Activated CD8-positive, alpha-beta memory T cell treated with anti-CD3 and anti-CD28 coated beads, Interleukin-2, amount 50 U/mL, for 48 hours (primary cell): ENCODE measurements at regions not wholly inside any gene's neighbourhood (a gene's known extent, or its start where the extent isn't known, plus 50 kb on each side); places are given as distances from the start of the nearest gene placed in this dataset.
"Not testable (repeated sequence)": the region's sequence is repeated elsewhere in the genome, so short reads cannot be mapped to it uniquely, and the experiment has no call there.

Experiments
- DNase-seq: peaks from one replicate; pipeline ENCODE4 v3.0.0-alpha.2; 2020

GRCh38 chr7:118843456-118843855 is 619.0 kb downstream of the ANKRD7 start:
- DNase-seq = no peak

- DNase-seq = no peak
Observed at GRCh38 chr7:118844748-118845147, 620.2 kb downstream of the ANKRD7 start.

GRCh38 chr7:118845791-118846190 is 621.3 kb downstream of the ANKRD7 start:
- no peak for DNase-seq

- DNase-seq = no peak
Observed at GRCh38 chr7:118846977-118847376, 622.5 kb downstream of the ANKRD7 start.

- no peak for DNase-seq
Observed at GRCh38 chr7:118855290-118855689, 630.8 kb downstream of the ANKRD7 start.

GRCh38 chr7:118858651-118859149 is 634.2 kb downstream of the ANKRD7 start:
- DNase-seq = no peak

GRCh38 chr7:118861581-118861980 is 637.1 kb downstream of the ANKRD7 start:
- no peak for DNase-seq

- no peak for DNase-seq
Observed at GRCh38 chr7:118862740-118863139, 638.2 kb downstream of the ANKRD7 start.

GRCh38 chr7:118863966-118864365 is 639.5 kb downstream of the ANKRD7 start:
- DNase-seq = no peak

- DNase-seq = no peak
Observed at GRCh38 chr7:118867860-118868259, 643.4 kb downstream of the ANKRD7 start.

GRCh38 chr7:118869141-118869540 is 644.6 kb downstream of the ANKRD7 start:
- DNase-seq = not testable (repeated sequence)

- DNase-seq = no peak
Observed at GRCh38 chr7:118870187-118870586, 645.7 kb downstream of the ANKRD7 start.

- DNase-seq = no peak
Observed at GRCh38 chr7:118872568-118872967, 648.1 kb downstream of the ANKRD7 start.

- no peak for DNase-seq
Observed at GRCh38 chr7:118877187-118877586, 652.7 kb downstream of the ANKRD7 start.

GRCh38 chr7:118878336-118878735 is 653.8 kb downstream of the ANKRD7 start:
- DNase-seq = no peak

GRCh38 chr7:118898284-118898683 is 673.8 kb downstream of the ANKRD7 start:
- DNase-seq = no peak

GRCh38 chr7:118902600-118902999 is 678.1 kb downstream of the ANKRD7 start:
- no peak for DNase-seq

- DNase-seq = no peak
Observed at GRCh38 chr7:118907911-118908527, 683.5 kb downstream of the ANKRD7 start.

GRCh38 chr7:118916120-118916519 is 691.6 kb downstream of the ANKRD7 start:
- DNase-seq = not testable (repeated sequence)

- no peak for DNase-seq
Observed at GRCh38 chr7:118918556-118918955, 694.1 kb downstream of the ANKRD7 start.

- DNase-seq = no peak
Observed at GRCh38 chr7:118938845-118939244, 714.3 kb downstream of the ANKRD7 start.

- DNase-seq = no peak
Observed at GRCh38 chr7:118944271-118944670, 719.8 kb downstream of the ANKRD7 start.

- no peak for DNase-seq
Observed at GRCh38 chr7:118945911-118946682, 721.6 kb downstream of the ANKRD7 start.

GRCh38 chr7:118948508-118948907 is 724.0 kb downstream of the ANKRD7 start:
- DNase-seq = no peak
